IPS-15b (cell line): ENCODE measurements at regions not wholly inside any gene's neighbourhood (a gene's known extent, or its start where the extent isn't known, plus 50 kb on each side); places are given as distances from the start of the nearest gene placed in this dataset.

Experiments used
- H3K27me3 ChIP-seq: one replicate; pipeline ENCODE4 v1.6.1; 2013; ENCODE audit warnings: low read length; ENCODE audit not compliant: control insufficient read depth, insufficient read depth
- H3K36me3 ChIP-seq: one replicate; pipeline ENCODE4 v1.6.1; 2013; ENCODE audit warnings: low read length; ENCODE audit not compliant: control insufficient read depth, insufficient read depth
- H3K4me1 ChIP-seq: one replicate; pipeline ENCODE4 v1.6.1; 2013; ENCODE audit warnings: mild to moderate bottlenecking, low read length; ENCODE audit not compliant: control insufficient read depth, insufficient read depth
- H3K4me3 ChIP-seq: one replicate; pipeline ENCODE4 v1.5.1; 2013; ENCODE audit warnings: low read depth, low read length
- H3K9ac ChIP-seq: one replicate; pipeline ENCODE4 v1.6.1; 2013; ENCODE audit warnings: low read depth, mild to moderate bottlenecking, low read length
- H3K9me3 ChIP-seq: one replicate; pipeline ENCODE4 v1.6.1; 2013; ENCODE audit warnings: mild to moderate bottlenecking, low read length; ENCODE audit not compliant: control insufficient read depth, insufficient read depth

- Histone ChIP-seq H3K36me3 (no peaks in the 10 kb centered on the region), H3K4me3 (no peak overlapping the region), H3K4me1 (no peaks in the 10 kb centered on the region), H3K9me3 (no peaks in the 10 kb centered on the region), H3K27me3 (no peaks in the 10 kb centered on the region), H3K9ac (no peak overlapping the region)
Observed at GRCh38 chr12:97151481-97151880, 244.4 kb downstream of the NEDD1 start.

GRCh38 chr12:97159377-97159776 lies 252.3 kb downstream of the NEDD1 start:
- Histone ChIP-seq H3K27me3 (no peaks in the 10 kb centered on the region), H3K9ac (no peak overlapping the region), H3K4me3 (no peak overlapping the region), H3K4me1 (no peaks in the 10 kb centered on the region), H3K9me3 (no peaks in the 10 kb centered on the region), H3K36me3 (no peaks in the 10 kb centered on the region)

GRCh38 chr12:97160277-97160676 lies 253.2 kb downstream of the NEDD1 start:
- Histone ChIP-seq H3K4me1 (no peaks in the 10 kb centered on the region), H3K9ac (no peak overlapping the region), H3K36me3 (no peaks in the 10 kb centered on the region), H3K9me3 (no peaks in the 10 kb centered on the region), H3K27me3 (no peaks in the 10 kb centered on the region), H3K4me3 (no peak overlapping the region)

GRCh38 chr12:97162173-97162572 lies 255.1 kb downstream of the NEDD1 start:
- Histone ChIP-seq H3K27me3 (no peaks in the 10 kb centered on the region), H3K9ac (no peak overlapping the region), H3K36me3 (no peaks in the 10 kb centered on the region)

GRCh38 chr12:97164936-97165335 lies 257.9 kb downstream of the NEDD1 start:
- Histone ChIP-seq H3K9me3 (no peaks in the 10 kb centered on the region), H3K4me3 (no peak overlapping the region), H3K36me3 (no peaks in the 10 kb centered on the region), H3K27me3 (no peaks in the 10 kb centered on the region), H3K4me1 (no peaks in the 10 kb centered on the region), H3K9ac (no peak overlapping the region)

More at GRCh38 chr12:97162173-97162572, 255.1 kb downstream of the NEDD1 start:
- no peaks in the 10 kb centered on the region for H3K4me1 ChIP-seq
- no peak overlapping the region for H3K4me3 ChIP-seq
- H3K9me3 ChIP-seq = no peaks in the 10 kb centered on the region

GRCh38 chr12:97167598-97167997 lies 260.5 kb downstream of the NEDD1 start:
- Histone ChIP-seq H3K4me1 (no peaks in the 10 kb centered on the region), H3K9ac (no peak overlapping the region), H3K36me3 (no peaks in the 10 kb centered on the region), H3K9me3 (no peaks in the 10 kb centered on the region), H3K4me3 (no peak overlapping the region), H3K27me3 (no peaks in the 10 kb centered on the region)

GRCh38 chr12:97168804-97169203 lies 261.7 kb downstream of the NEDD1 start:
- no peak overlapping the region for H3K9ac ChIP-seq
- no peak overlapping the region for H3K4me3 ChIP-seq
- H3K27me3 ChIP-seq = no peaks in the 10 kb centered on the region
- no peaks in the 10 kb centered on the region for H3K4me1 ChIP-seq
- H3K9me3 ChIP-seq = no peaks in the 10 kb centered on the region
- H3K36me3 ChIP-seq = no peaks in the 10 kb centered on the region

GRCh38 chr12:97169889-97170567 lies 263.0 kb downstream of the NEDD1 start:
- no peaks in the 10 kb centered on the region for H3K27me3 ChIP-seq
- no peaks in the 10 kb centered on the region for H3K36me3 ChIP-seq
- no peaks in the 10 kb centered on the region for H3K4me1 ChIP-seq
- no peak overlapping the region for H3K9ac ChIP-seq
- no peak overlapping the region for H3K4me3 ChIP-seq
- no peaks in the 10 kb centered on the region for H3K9me3 ChIP-seq

- H3K9me3 ChIP-seq = no peaks in the 10 kb centered on the region
- H3K4me3 ChIP-seq = no peak overlapping the region
- H3K36me3 ChIP-seq = no peaks in the 10 kb centered on the region
- H3K9ac ChIP-seq = no peak overlapping the region
- no peaks in the 10 kb centered on the region for H3K4me1 ChIP-seq
- H3K27me3 ChIP-seq = no peaks in the 10 kb centered on the region
Observed at GRCh38 chr12:97173688-97174410, 266.8 kb downstream of the NEDD1 start.

- Histone ChIP-seq H3K4me1 (no peaks in the 10 kb centered on the region), H3K9ac (no peak overlapping the region), H3K36me3 (no peaks in the 10 kb centered on the region), H3K27me3 (no peaks in the 10 kb centered on the region), H3K4me3 (no peak overlapping the region), H3K9me3 (no peaks in the 10 kb centered on the region)
Observed at GRCh38 chr12:97177481-97177880, 270.4 kb downstream of the NEDD1 start.

- Histone ChIP-seq H3K27me3 (no peaks in the 10 kb centered on the region), H3K9ac (no peak overlapping the region), H3K4me3 (no peak overlapping the region), H3K36me3 (no peaks in the 10 kb centered on the region), H3K4me1 (peaks cover 18% of the 10 kb centered on the region), H3K9me3 (no peaks in the 10 kb centered on the region)
Observed at GRCh38 chr12:97181571-97182265, 274.7 kb downstream of the NEDD1 start.

- no peaks in the 10 kb centered on the region for H3K9me3 ChIP-seq
- no peak overlapping the region for H3K9ac ChIP-seq
- H3K36me3 ChIP-seq = no peaks in the 10 kb centered on the region
- H3K4me1 ChIP-seq = peaks cover 18% of the 10 kb centered on the region
- H3K4me3 ChIP-seq = no peak overlapping the region
- no peaks in the 10 kb centered on the region for H3K27me3 ChIP-seq
Observed at GRCh38 chr12:97182769-97183168, 275.7 kb downstream of the NEDD1 start.
